ENCODE measurements at regions not wholly inside any gene's neighbourhood (a gene's known extent, or its start where the extent isn't known, plus 50 kb on each side); places are given as distances from the start of the nearest gene placed in this dataset.
"Not testable (repeated sequence)": the region's sequence is repeated elsewhere in the genome, so short reads cannot be mapped to it uniquely, and the experiment has no call there.

- DNase-seq: no peak
Observed at GRCh38 chr12:46546634-46547273, 174.2 kb upstream of the SLC38A2 start.

- DNase-seq: not testable (repeated sequence)
Observed at GRCh38 chr12:46543378-46543795, 170.8 kb upstream of the SLC38A2 start.

GRCh38 chr12:46538976-46539375 lies 166.4 kb upstream of the SLC38A2 start:
- DNase-seq: no peak

GRCh38 chr12:46537387-46537955 lies 164.9 kb upstream of the SLC38A2 start:
- DNase-seq: no peak

GRCh38 chr12:46536316-46536715 lies 163.7 kb upstream of the SLC38A2 start:
- not testable (repeated sequence) for DNase-seq

- DNase-seq: no peak
Observed at GRCh38 chr12:46535907-46536306, 163.3 kb upstream of the SLC38A2 start.

GRCh38 chr12:46535376-46535775 lies 162.8 kb upstream of the SLC38A2 start:
- DNase-seq: no peak

- DNase-seq: no peak
Observed at GRCh38 chr12:46534327-46534840, 161.8 kb upstream of the SLC38A2 start.

- DNase-seq: no peak
Observed at GRCh38 chr12:46533723-46534122, 161.2 kb upstream of the SLC38A2 start.

- DNase-seq: no peak
Observed at GRCh38 chr12:46531804-46532203, 159.2 kb upstream of the SLC38A2 start.

GRCh38 chr12:46531059-46531785 lies 158.6 kb upstream of the SLC38A2 start:
- no peak for DNase-seq

- DNase-seq: no peak
Observed at GRCh38 chr12:46530373-46531056, 157.9 kb upstream of the SLC38A2 start.

GRCh38 chr12:46526233-46526632 lies 153.7 kb upstream of the SLC38A2 start:
- no peak for DNase-seq

GRCh38 chr12:46524778-46525177 lies 152.2 kb upstream of the SLC38A2 start:
- DNase-seq: no peak

- DNase-seq: peak; percentile 50
Observed at GRCh38 chr12:46523863-46524770, 151.5 kb upstream of the SLC38A2 start.

- no peak for DNase-seq
Observed at GRCh38 chr12:46523446-46523845, 150.9 kb upstream of the SLC38A2 start.

GRCh38 chr12:46522071-46522470 lies 149.5 kb upstream of the SLC38A2 start:
- DNase-seq: no peak

GRCh38 chr12:46521145-46521544 lies 148.6 kb upstream of the SLC38A2 start:
- no peak for DNase-seq

GRCh38 chr12:46519407-46519806 lies 146.8 kb upstream of the SLC38A2 start:
- DNase-seq: no peak

- no peak for DNase-seq
Observed at GRCh38 chr12:46518729-46519128, 146.2 kb upstream of the SLC38A2 start.

- no peak for DNase-seq
Observed at GRCh38 chr12:46518169-46518568, 145.6 kb upstream of the SLC38A2 start.

- DNase-seq: no peak
Observed at GRCh38 chr12:46517579-46517962, 145.0 kb upstream of the SLC38A2 start.
